Liver (tissue), 8 donors: ENCODE measurements at regions not wholly inside any gene's neighbourhood (a gene's known extent, or its start where the extent isn't known, plus 50 kb on each side); places are given as distances from the start of the nearest gene placed in this dataset.

Experiments
- DNase-seq: peaks from one replicate; pipeline ENCODE4 v3.0.0-alpha.2; 2017; ENCODE audit warnings: low spot score
- H3K27ac ChIP-seq, 2 donors: one replicate each; pipeline ENCODE4 v1.7.0; 2013; ENCODE audit warnings: inconsistent platforms in 2 of 2, low read length in 2 of 2, control low read depth in 1 of 2, low read depth in 1 of 2, mild to moderate bottlenecking in 1 of 2
- H3K27me3 ChIP-seq, 4 donors: one replicate each; pipeline versions ENCODE4 v1.6.1 to v1.7.0; 2013; ENCODE audit warnings: low read length in 3 of 4, inconsistent platforms in 1 of 4, mild to moderate bottlenecking in 1 of 4, moderate library complexity in 1 of 4; ENCODE audit not compliant: control insufficient read depth in 4 of 4, insufficient read depth in 4 of 4
- H3K36me3 ChIP-seq, 4 donors: one replicate each; pipeline versions ENCODE4 v1.6.1 to v1.7.0; 2013; ENCODE audit warnings: low read length in 3 of 4, mild to moderate bottlenecking in 3 of 4, low read depth in 1 of 4, moderate library complexity in 1 of 4; ENCODE audit not compliant: control insufficient read depth in 4 of 4, insufficient read depth in 3 of 4
- H3K4me1 ChIP-seq, 4 donors: one replicate each; pipeline versions ENCODE4 v1.6.1 to v1.7.0; 2013; ENCODE audit warnings: low read length in 3 of 4, mild to moderate bottlenecking in 3 of 4, moderate library complexity in 1 of 4; ENCODE audit not compliant: control insufficient read depth in 4 of 4, insufficient read depth in 4 of 4
- H3K4me3 ChIP-seq, 3 donors: one replicate each; pipeline versions ENCODE4 v1.6.1 to v1.7.0; 2013; ENCODE audit warnings: low read length in 3 of 3, control low read depth in 1 of 3, low read depth in 1 of 3, mild to moderate bottlenecking in 1 of 3
- H3K9ac ChIP-seq, 2 donors: one replicate each; pipeline ENCODE4 v1.7.0; 2013; ENCODE audit warnings: low read length in 2 of 2, mild to moderate bottlenecking in 2 of 2, moderate library complexity in 2 of 2, control low read depth in 1 of 2, low read depth in 1 of 2
- H3K9me3 ChIP-seq, 4 donors: one replicate each; pipeline versions ENCODE4 v1.6.1 to v1.7.0; 2013; ENCODE audit warnings: low read length in 3 of 4; ENCODE audit not compliant: control insufficient read depth in 4 of 4
- ATF3 ChIP-seq: IDR thresholded peaks from 2 replicates; pipeline ENCODE4 v1.6.1; 2016; ENCODE audit warnings: antibody characterized with exemption
- CTCF ChIP-seq: fragments of 150-350 bp; IDR thresholded peaks from 2 replicates; pipeline ENCODE4 v1.5.1; 2017; ENCODE audit warnings: improper control_type of control experiment, low read depth, low read length; ENCODE audit not compliant: missing input control
- EGR1 ChIP-seq, 2 donors: IDR thresholded peaks; 2 replicates each; pipeline ENCODE4 v1.6.1; 2016 to 2018; ENCODE audit warnings: antibody characterized with exemption in 2 of 2, low read depth in 2 of 2
- FOXA1 ChIP-seq: IDR thresholded peaks from 2 replicates; pipeline ENCODE4 v1.6.1; 2016; ENCODE audit warnings: antibody characterized with exemption
- FOXA2 ChIP-seq: IDR thresholded peaks from 2 replicates; pipeline ENCODE4 v1.6.1; 2016; ENCODE audit warnings: antibody characterized with exemption
- GABPA ChIP-seq, 2 donors: IDR thresholded peaks in 1 of 2; conservative IDR thresholded peaks in 1 of 2; 2 replicates each; pipeline ENCODE4 v1.6.1; 2016; ENCODE audit warnings: antibody characterized with exemption in 2 of 2, mild to moderate bottlenecking in 1 of 2, moderate library complexity in 1 of 2
- HNF4G ChIP-seq: IDR thresholded peaks from 2 replicates; pipeline ENCODE4 v1.6.1; 2016; ENCODE audit warnings: antibody characterized with exemption
- JUND ChIP-seq, 2 donors: IDR thresholded peaks; 2 replicates each; pipeline ENCODE4 v1.6.1; 2016; ENCODE audit warnings: antibody characterized with exemption in 2 of 2
- MAX ChIP-seq: IDR thresholded peaks from 2 replicates; pipeline ENCODE4 v1.6.1; 2016; ENCODE audit warnings: antibody characterized with exemption
- NR2F2 ChIP-seq: IDR thresholded peaks from 2 replicates; pipeline ENCODE4 v1.6.1; 2016; ENCODE audit warnings: antibody characterized with exemption
- RAD21 ChIP-seq, 2 donors: IDR thresholded peaks; 2 replicates each; pipeline ENCODE4 v1.6.1; 2016; ENCODE audit warnings: antibody characterized with exemption in 2 of 2, mild to moderate bottlenecking in 2 of 2
- RXRA ChIP-seq, 2 donors: IDR thresholded peaks; 2 replicates each; pipeline ENCODE4 v1.6.1; 2017 to 2018; ENCODE audit warnings: antibody characterized with exemption in 2 of 2, mild to moderate bottlenecking in 1 of 2
- SP1 ChIP-seq: IDR thresholded peaks from 2 replicates; pipeline ENCODE4 v1.6.1; 2018; ENCODE audit warnings: antibody characterized with exemption, mild to moderate bottlenecking
- TAF1 ChIP-seq: conservative IDR thresholded peaks from 2 replicates; pipeline ENCODE4 v1.6.1; 2016; ENCODE audit warnings: antibody characterized with exemption, mild to moderate bottlenecking
- YY1 ChIP-seq: IDR thresholded peaks from 2 replicates; pipeline ENCODE4 v1.6.1; 2016; ENCODE audit warnings: antibody characterized with exemption, mild to moderate bottlenecking
- ZBTB33 ChIP-seq: IDR thresholded peaks from 2 replicates; pipeline ENCODE4 v1.6.1; 2016; ENCODE audit warnings: antibody characterized with exemption
- WGBS: extraction: QIAGEN DNeasy Blood & Tissue Kit; methylation state at CpG from one replicate; pipeline ENCODE4 v1.1.7; 2013; 5-methylcytosine and 5-hydroxymethylcytosine counted together
- donor health status: healthy.
- donor health status: healthy.
- donor health status: healthy.
- donor health status: healthy.
- donor health status: healthy.

- no peaks in the 10 kb centered on the region for H3K4me1 ChIP-seq
- WGBS = 73% methylated on average over 4 of the region's 4 CpGs
- DNase-seq = no peak
Observed at GRCh38 chr1:53398091-53398490, 61.1 kb upstream of the DMRTB1 start.

GRCh38 chr1:53398576-53399365 lies 60.4 kb upstream of the DMRTB1 start:
- Histone ChIP-seq H3K36me3 (no peaks in the 10 kb centered on the region), H3K27me3 (no peaks in the 10 kb centered on the region), H3K27ac (no peak overlapping the region), H3K9ac (no peak overlapping the region), H3K9me3 (no peaks in the 10 kb centered on the region), H3K4me1 (no peaks in the 10 kb centered on the region), H3K4me3 (no peak overlapping the region)
- DNase-seq = no peak
- 90% methylated on average over 20 of the region's 20 CpGs for WGBS
- TF ChIP-seq ATF3 = no peak
- no peak for TF ChIP-seq SP1
- TF ChIP-seq RAD21 (IDR thresholded peaks at IDR 0.05) = no peak
- no peak for TF ChIP-seq FOXA1
- no peak for TF ChIP-seq NR2F2
- TF ChIP-seq EGR1 (IDR thresholded peaks at IDR 0.05; ENCODE audit: low read depth in 2 of 2) = no peak
- TF ChIP-seq GABPA (IDR thresholded peaks at IDR 0.05 in 1 of 2, conservative IDR thresholded peaks at IDR 0.05 in 1 of 2) = no peak
- no peak for TF ChIP-seq RXRA (IDR thresholded peaks at IDR 0.05)
- TF ChIP-seq MAX = no peak
- TF ChIP-seq HNF4G = no peak
- no peak for TF ChIP-seq CTCF

More at GRCh38 chr1:53398091-53398490, 61.1 kb upstream of the DMRTB1 start:
- TF ChIP-seq MAX (no peak), FOXA2 (no peak), TAF1 (no peak), YY1 (no peak), HNF4G (no peak), RAD21 (IDR thresholded peaks at IDR 0.05) (no peak), RXRA (IDR thresholded peaks at IDR 0.05) (no peak), ZBTB33 (no peak), JUND (IDR thresholded peaks at IDR 0.05) (no peak), ATF3 (no peak), GABPA (IDR thresholded peaks at IDR 0.05 in 1 of 2, conservative IDR thresholded peaks at IDR 0.05 in 1 of 2) (no peak), SP1 (no peak), CTCF (no peak)
- Histone ChIP-seq H3K27me3 (no peaks in the 10 kb centered on the region), H3K9ac (no peak overlapping the region), H3K27ac (no peak overlapping the region), H3K36me3 (no peaks in the 10 kb centered on the region), H3K4me3 (no peak overlapping the region), H3K9me3 (no peaks in the 10 kb centered on the region)
